SU-DHL-6 (cell line): ENCODE measurements at regions not wholly inside any gene's neighbourhood (a gene's known extent, or its start where the extent isn't known, plus 50 kb on each side); places are given as distances from the start of the nearest gene placed in this dataset.

Experiments
- H2AFZ ChIP-seq: fragments of 200-600 bp; sonication (generic); 2 replicates; pipeline ENCODE4 v1.6.1; 2014; ENCODE audit warnings: low read depth, mild to moderate bottlenecking, moderate library complexity, mixed read lengths, antibody characterized with exemption, low read length; ENCODE audit not compliant: severe bottlenecking
- H3F3A ChIP-seq: fragments of 200-600 bp; shearing (Covaris generic); 2 replicates; pipeline ENCODE4 v1.6.0; 2016; ENCODE audit warnings: antibody characterized with exemption, mild to moderate bottlenecking; ENCODE audit not compliant: insufficient read depth
- H3K27ac ChIP-seq: fragments of 200-600 bp; sonication (generic); 2 replicates; pipeline ENCODE4 v1.5.1; 2016; ENCODE audit warnings: low read depth, mild to moderate bottlenecking, low read length, moderate library complexity, mixed read lengths
- H3K27me3 ChIP-seq: fragments of 200-600 bp; sonication (generic), shearing (Covaris generic); 2 replicates; pipeline ENCODE4 v1.6.0; 2014; ENCODE audit warnings: mild to moderate bottlenecking, low read length
- H3K36me3 ChIP-seq: fragments of 200-600 bp; sonication (generic); 2 replicates; pipeline ENCODE4 v1.6.1; 2014; ENCODE audit warnings: mild to moderate bottlenecking, low read length, mixed read lengths
- H3K4me2 ChIP-seq: fragments of 300-600, 200-600 bp; shearing (Covaris generic), sonication (generic); 2 replicates; pipeline ENCODE4 v1.6.0; 2014; ENCODE audit warnings: low read length, low read depth, mild to moderate bottlenecking; ENCODE audit not compliant: poor library complexity, severe bottlenecking
- H3K4me3 ChIP-seq: fragments of 200-600 bp; sonication (generic); 2 replicates; pipeline ENCODE4 v1.5.1; 2014; ENCODE audit warnings: antibody characterized with exemption, low read length, mild to moderate bottlenecking, mixed read lengths; ENCODE audit not compliant: insufficient read depth, poor library complexity, severe bottlenecking
- H3K79me2 ChIP-seq: fragments of 200-600 bp; sonication (generic); 2 replicates; pipeline ENCODE4 v1.6.1; 2014; ENCODE audit warnings: mild to moderate bottlenecking, low read length, moderate library complexity; ENCODE audit not compliant: insufficient read depth
- H3K9ac ChIP-seq: fragments of 200-600 bp; sonication (generic); 2 replicates; pipeline ENCODE4 v1.7.0; 2014; ENCODE audit warnings: mild to moderate bottlenecking, low read length
- H3K9me2 ChIP-seq: fragments of 200-600 bp; sonication (generic); replicated peaks from 2 replicates; pipeline ENCODE4 v1.6.1; 2014; ENCODE audit warnings: low read length; ENCODE audit not compliant: insufficient read depth
- H3K9me3 ChIP-seq: fragments of 200-600 bp; sonication (generic); 2 replicates; pipeline ENCODE4 v1.6.1; 2014; ENCODE audit warnings: low read length, mixed read lengths; ENCODE audit not compliant: insufficient read depth
- H4K20me1 ChIP-seq: fragments of 200-600 bp; sonication (generic); 2 replicates; pipeline ENCODE4 v1.6.1; 2014; ENCODE audit warnings: low read depth, mild to moderate bottlenecking, antibody characterized with exemption, low read length, moderate library complexity, mixed read lengths
- CTCF ChIP-seq: fragments of 200-600 bp; sonication (generic); IDR thresholded peaks from one replicate; pipeline ENCODE4 v1.5.1; 2017; ENCODE audit warnings: antibody characterized with exemption, mild to moderate bottlenecking, low read length, moderate library complexity; ENCODE audit not compliant: insufficient read depth, poor library complexity, severe bottlenecking
- EZH2phosphoT487 ChIP-seq: fragments of 200-600 bp; sonication (generic), shearing (Covaris generic); conservative IDR thresholded peaks from 2 replicates; pipeline ENCODE4 v1.6.1; 2018; ENCODE audit warnings: mild to moderate bottlenecking, antibody characterized with exemption, low read length, moderate library complexity, mixed read lengths

GRCh38 chr7:130930681-130931080 is 196.7 kb upstream of the KLF14 start:
- Histone ChIP-seq H3K4me3 (no peak overlapping the region), H3F3A (no peaks in the 10 kb centered on the region), H3K9me2 (no peaks in the 10 kb centered on the region), H3K4me2 (no peak overlapping the region), H3K36me3 (no peaks in the 10 kb centered on the region), H3K9ac (no peak overlapping the region), H3K9me3 (no peaks in the 10 kb centered on the region), H3K27me3 (no peaks in the 10 kb centered on the region), H4K20me1 (no peaks in the 10 kb centered on the region), H2AFZ (no peak overlapping the region), H3K27ac (no peak overlapping the region), H3K79me2 (no peaks in the 10 kb centered on the region)
- TF ChIP-seq CTCF = no peak
- TF ChIP-seq EZH2phosphoT487 = no peak

GRCh38 chr7:130931423-130931822 is 197.4 kb upstream of the KLF14 start:
- H3K79me2 ChIP-seq = 0 out of 2 replicates have a peak, but pooled peaks cover 3% of the 10 kb centered on the region
- TF ChIP-seq CTCF = no peak
- H3K4me2 ChIP-seq = no peak overlapping the region
- H3K27ac ChIP-seq = no peak overlapping the region
- H3K9ac ChIP-seq = no peak overlapping the region
- no peaks in the 10 kb centered on the region for H3K36me3 ChIP-seq
- H3K9me3 ChIP-seq = no peaks in the 10 kb centered on the region
- H3K9me2 ChIP-seq = no peaks in the 10 kb centered on the region
- no peak overlapping the region for H2AFZ ChIP-seq
- H4K20me1 ChIP-seq = no peaks in the 10 kb centered on the region
- H3K4me3 ChIP-seq = no peak overlapping the region
- H3F3A ChIP-seq = no peaks in the 10 kb centered on the region
- no peaks in the 10 kb centered on the region for H3K27me3 ChIP-seq

GRCh38 chr7:130932088-130932487 is 198.1 kb upstream of the KLF14 start:
- Histone ChIP-seq H3K79me2 (0 out of 2 replicates have a peak, but pooled peaks cover 6% of the 10 kb centered on the region), H4K20me1 (no peaks in the 10 kb centered on the region), H2AFZ (no peak overlapping the region), H3K4me3 (no peak overlapping the region), H3K36me3 (no peaks in the 10 kb centered on the region), H3K9me2 (no peaks in the 10 kb centered on the region), H3K27me3 (no peaks in the 10 kb centered on the region), H3F3A (no peaks in the 10 kb centered on the region), H3K9me3 (no peaks in the 10 kb centered on the region), H3K9ac (no peak overlapping the region), H3K27ac (no peak overlapping the region), H3K4me2 (no peak overlapping the region)
- TF ChIP-seq CTCF = no peak
- no peak for TF ChIP-seq EZH2phosphoT487
